Neuronal stem cell (in vitro differentiated cells): ENCODE measurements at regions not wholly inside any gene's neighbourhood (a gene's known extent, or its start where the extent isn't known, plus 50 kb on each side); places are given as distances from the start of the nearest gene placed in this dataset.
A peak's percentile ranks its signal among the peaks of the same experiment; 100 is the strongest.

Source experiments
- DNase-seq: peaks from one replicate; pipeline ENCODE4 v3.0.0-alpha.2; 2013; ENCODE audit warnings: low spot score
- H2AFZ ChIP-seq: one replicate; pipeline ENCODE4 v1.6.1; 2013; ENCODE audit warnings: mild to moderate bottlenecking, low read length, inconsistent platforms
- H2AK5ac ChIP-seq: 2 replicates; pipeline ENCODE4 v1.6.1; 2013; ENCODE audit warnings: low read depth, mild to moderate bottlenecking, inconsistent platforms, low read length, moderate library complexity, mixed read lengths
- H2BK120ac ChIP-seq: 2 replicates; pipeline ENCODE4 v1.6.1; 2013; ENCODE audit warnings: low read depth, mild to moderate bottlenecking, inconsistent platforms, low read length, moderate library complexity, mixed read lengths
- H2BK12ac ChIP-seq: one replicate; pipeline ENCODE4 v1.6.1; 2013; ENCODE audit warnings: low read length, inconsistent platforms
- H2BK15ac ChIP-seq: 2 replicates; pipeline ENCODE4 v1.6.1; 2013; ENCODE audit warnings: mild to moderate bottlenecking, low read length, inconsistent platforms, mixed read lengths
- H2BK5ac ChIP-seq: one replicate; pipeline ENCODE4 v1.6.1; 2013; ENCODE audit warnings: inconsistent platforms, mild to moderate bottlenecking, low read length, moderate library complexity
- H3K14ac ChIP-seq: one replicate; pipeline ENCODE4 v1.6.1; 2013; ENCODE audit warnings: low read length, inconsistent platforms
- H3K18ac ChIP-seq: 2 replicates; pipeline ENCODE4 v1.6.1; 2013; ENCODE audit warnings: low read length, inconsistent platforms
- H3K23ac ChIP-seq: 2 replicates; pipeline ENCODE4 v1.6.1; 2013; ENCODE audit warnings: low read depth, mild to moderate bottlenecking, mixed read lengths, low read length, inconsistent platforms; ENCODE audit not compliant: poor library complexity
- H3K27ac ChIP-seq: replicated peaks from 3 replicates; pipeline ENCODE4 v1.5.1; 2013; ENCODE audit warnings: low read length, inconsistent platforms
- H3K27me3 ChIP-seq, 3 experiments: 2 replicates each; pipeline ENCODE4 v1.6.1; 2013; ENCODE audit warnings: low read length in 3 of 3, mild to moderate bottlenecking in 2 of 3, inconsistent platforms in 1 of 3, low read depth in 1 of 3, mixed read lengths in 1 of 3, moderate library complexity in 1 of 3; ENCODE audit not compliant: control insufficient read depth in 3 of 3, insufficient read depth in 3 of 3
- H3K36me3 ChIP-seq, 2 donors: replicated peaks in 1 of 2; 2 replicates each; pipeline ENCODE4 v1.6.1; 2013; ENCODE audit warnings: low read length in 2 of 2; ENCODE audit not compliant: control insufficient read depth in 2 of 2, insufficient read depth in 2 of 2
- H3K4ac ChIP-seq: 2 replicates; pipeline ENCODE4 v1.6.1; 2013; ENCODE audit warnings: inconsistent platforms, mild to moderate bottlenecking, low read length, moderate library complexity
- H3K4me1 ChIP-seq, 2 donors: 1 replicate in 1 of 2; 2 replicates in 1 of 2; pipeline ENCODE4 v1.6.1; 2013; ENCODE audit warnings: low read length in 2 of 2, low read depth in 1 of 2; ENCODE audit not compliant: control insufficient read depth in 2 of 2, insufficient read depth in 1 of 2
- H3K4me2 ChIP-seq: one replicate; pipeline ENCODE4 v1.6.1; 2013; ENCODE audit warnings: mild to moderate bottlenecking, low read length, inconsistent platforms; ENCODE audit not compliant: insufficient read depth, poor library complexity, severe bottlenecking
- H3K4me3 ChIP-seq, 2 donors: 2 replicates each; pipeline ENCODE4 v1.5.1; 2013; ENCODE audit warnings: low read length in 2 of 2, mild to moderate bottlenecking in 2 of 2, inconsistent platforms in 1 of 2, moderate library complexity in 1 of 2
- H3K79me1 ChIP-seq: one replicate; pipeline ENCODE4 v1.6.1; 2013; ENCODE audit warnings: low read depth, mild to moderate bottlenecking, inconsistent platforms, low read length, moderate library complexity
- H3K9ac ChIP-seq: one replicate; pipeline ENCODE4 v1.6.1; 2013; ENCODE audit warnings: mild to moderate bottlenecking, low read depth, low read length, inconsistent platforms; ENCODE audit not compliant: poor library complexity
- H3K9me3 ChIP-seq, 2 donors: replicated peaks in 1 of 2; 2 replicates each; pipeline versions ENCODE3 to v1.6.1; 2013; ENCODE audit warnings: low read length in 2 of 2, mild to moderate bottlenecking in 2 of 2, inconsistent platforms in 1 of 2, low read depth in 1 of 2, mixed read lengths in 1 of 2, moderate library complexity in 1 of 2; ENCODE audit not compliant: control insufficient read depth in 2 of 2, insufficient read depth in 1 of 2
- H4K8ac ChIP-seq: one replicate; pipeline ENCODE4 v1.6.1; 2013; ENCODE audit warnings: low read depth, mild to moderate bottlenecking, inconsistent platforms, low read length, moderate library complexity
- H4K91ac ChIP-seq: one replicate; pipeline ENCODE4 v1.6.1; 2013; ENCODE audit warnings: low read length, low read depth, mild to moderate bottlenecking, inconsistent platforms; ENCODE audit not compliant: poor library complexity
- WGBS, 2 donors: extraction: QIAGEN DNeasy Blood & Tissue Kit; methylation state at CpG; one replicate each; pipeline ENCODE4 v1.1.7; 2013; ENCODE audit warnings: missing lambda C conversion rate in 2 of 2, mixed read lengths in 1 of 2; ENCODE audit not compliant: insufficient read length in 2 of 2, insufficient replicate concordance in 1 of 2; ENCODE audit errors: extremely low coverage in 2 of 2; 5-methylcytosine and 5-hydroxymethylcytosine counted together

DNA sequence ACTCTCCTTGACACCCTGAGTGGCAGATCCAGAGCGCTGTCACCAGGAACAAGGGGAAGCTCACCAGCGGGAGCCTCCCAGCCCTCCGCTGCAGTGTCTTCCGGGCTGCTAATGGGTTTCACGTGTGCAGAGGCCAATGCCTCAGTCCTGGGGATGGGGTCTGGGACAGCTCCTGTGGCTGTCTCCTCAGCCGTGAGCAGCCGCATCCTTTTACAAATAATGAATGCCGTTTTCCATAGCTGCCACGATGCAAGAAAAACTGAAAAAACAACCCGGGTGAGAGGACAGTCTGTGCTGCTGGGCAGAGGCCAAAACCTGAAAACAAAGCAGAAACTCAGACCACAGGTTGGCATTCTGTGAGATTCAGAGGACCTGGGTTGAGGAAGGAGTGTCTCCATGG lies 212.2 kb upstream of the RAB4A start:
- WGBS, 2 donors = no CpG with 5 or more reads among the region's 10 CpGs
- Histone ChIP-seq H2BK15ac (peak overlapping the region; percentile 22), H3K4ac (no peak overlapping the region), H3K9ac (no peak overlapping the region), H2BK120ac (no peak overlapping the region), H2BK5ac (no peak overlapping the region), H3K27me3 (peaks cover 0 to 2% (median 0%) of the 10 kb centered on the region in 3 experiments), H3K4me2 (no peak overlapping the region), H3K9me3 (no peaks in the 10 kb centered on the region), H2AFZ (no peak overlapping the region), H3K14ac (peak overlapping the region; percentile 43), H3K27ac (no peak overlapping the region), H2AK5ac (no peak overlapping the region), H3K18ac (no peak overlapping the region), H4K8ac (no peak overlapping the region), H3K4me3 (no peak overlapping the region), H3K36me3 (no peaks in the 10 kb centered on the region), H2BK12ac (no peak overlapping the region), H3K79me1 (no peaks in the 10 kb centered on the region), H4K91ac (no peak overlapping the region), H3K4me1 (peaks cover 0 to 22% of the 10 kb centered on the region in 2 donors), H3K23ac (no peak overlapping the region)
- DNase-seq = no peak

DNA sequence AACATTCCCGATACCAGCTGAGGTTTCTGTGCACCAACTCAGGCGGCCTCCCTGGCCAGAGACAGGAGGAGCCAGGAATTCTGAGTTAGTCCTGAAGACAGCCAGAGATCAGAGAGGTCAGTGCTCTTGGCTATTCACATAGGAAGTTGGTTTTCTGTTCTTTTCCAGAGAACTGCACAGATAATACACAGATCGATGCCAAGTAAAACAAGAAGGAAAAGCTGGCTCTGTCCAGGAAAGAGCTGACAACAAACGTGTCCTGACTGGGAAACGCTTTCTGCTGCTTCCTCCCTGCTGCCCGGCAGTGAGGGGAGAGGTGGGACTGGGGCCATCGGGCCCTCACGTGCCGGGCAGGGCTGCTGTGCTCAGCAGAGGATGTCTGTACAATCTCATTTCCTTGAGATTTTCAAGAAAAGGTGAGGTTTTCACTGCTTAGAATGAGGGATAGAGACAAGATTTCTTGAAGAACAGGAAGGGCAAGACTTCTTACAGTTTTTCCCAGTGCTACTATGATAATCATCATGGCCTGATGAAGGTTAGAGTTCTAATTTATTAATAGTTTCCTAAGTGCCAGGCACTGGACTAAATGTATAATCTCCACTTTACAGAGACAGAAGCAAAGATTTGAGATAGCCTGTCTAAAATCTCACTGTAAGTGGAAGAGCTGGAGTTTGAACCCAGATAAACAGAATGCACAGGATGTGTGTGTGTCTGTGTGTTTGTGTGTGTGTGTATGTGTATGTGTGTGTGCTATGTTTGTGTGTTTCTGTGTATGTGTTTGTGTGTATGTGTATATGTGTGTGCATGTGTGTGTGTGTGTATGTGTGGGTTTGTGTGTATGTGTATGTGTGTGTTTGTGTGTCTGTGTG lies 211.0 kb upstream of the RAB4A start:
- no peak overlapping the region for H2BK5ac ChIP-seq
- peaks cover 0 to 5% (median 0%) of the 10 kb centered on the region in 3 experiments for H3K27me3 ChIP-seq

DNA sequence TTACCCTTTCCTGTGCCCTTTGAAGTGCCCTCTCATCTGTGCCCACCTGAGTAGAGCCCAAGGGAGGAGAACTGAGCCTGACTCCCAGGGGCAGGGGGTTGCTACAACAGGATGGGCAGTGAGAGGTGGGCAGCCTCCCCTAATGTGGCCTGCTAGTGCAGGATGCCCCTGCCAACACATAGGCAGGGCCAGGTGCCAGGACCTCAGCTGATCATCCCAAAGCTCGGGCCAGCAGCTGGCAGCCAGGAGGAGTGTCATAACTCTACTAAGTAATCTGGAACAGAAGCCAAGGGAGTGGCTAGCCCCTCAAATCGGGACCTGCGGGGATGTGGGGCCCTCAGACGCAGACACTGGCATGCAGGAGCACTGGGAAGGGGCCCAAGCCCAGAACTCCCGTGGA lies 208.8 kb upstream of the RAB4A start:
- peak overlapping the region; percentile 93 for H2AK5ac ChIP-seq

More for the DNA sequence above, 211.0 kb upstream of the RAB4A start:
- H3K23ac ChIP-seq = no peak overlapping the region
- no peak overlapping the region for H4K8ac ChIP-seq
- H3K9ac ChIP-seq = no peak overlapping the region
- H3K14ac ChIP-seq = no peak overlapping the region
- no peak overlapping the region for H3K4me3 ChIP-seq
- H3K36me3 ChIP-seq = no peaks in the 10 kb centered on the region
- no CpG with 5 or more reads among the region's 9 CpGs for WGBS, 2 donors
- H3K27ac ChIP-seq = no peak overlapping the region
- H3K4me1 ChIP-seq = peaks cover 0 to 25% of the 10 kb centered on the region in 2 donors
- no peaks in the 10 kb centered on the region for H3K79me1 ChIP-seq
- H4K91ac ChIP-seq = no peak overlapping the region
- peak overlapping the region; percentile 43 for H2AFZ ChIP-seq
- no peak for DNase-seq
- no peak overlapping the region for H2BK15ac ChIP-seq
- no peak overlapping the region for H3K4me2 ChIP-seq
- H2AK5ac ChIP-seq = no peak overlapping the region
- H2BK120ac ChIP-seq = no peak overlapping the region
- no peak overlapping the region for H3K4ac ChIP-seq
- no peak overlapping the region for H2BK12ac ChIP-seq
- no peaks in the 10 kb centered on the region for H3K9me3 ChIP-seq
- H3K18ac ChIP-seq = no peak overlapping the region

DNA sequence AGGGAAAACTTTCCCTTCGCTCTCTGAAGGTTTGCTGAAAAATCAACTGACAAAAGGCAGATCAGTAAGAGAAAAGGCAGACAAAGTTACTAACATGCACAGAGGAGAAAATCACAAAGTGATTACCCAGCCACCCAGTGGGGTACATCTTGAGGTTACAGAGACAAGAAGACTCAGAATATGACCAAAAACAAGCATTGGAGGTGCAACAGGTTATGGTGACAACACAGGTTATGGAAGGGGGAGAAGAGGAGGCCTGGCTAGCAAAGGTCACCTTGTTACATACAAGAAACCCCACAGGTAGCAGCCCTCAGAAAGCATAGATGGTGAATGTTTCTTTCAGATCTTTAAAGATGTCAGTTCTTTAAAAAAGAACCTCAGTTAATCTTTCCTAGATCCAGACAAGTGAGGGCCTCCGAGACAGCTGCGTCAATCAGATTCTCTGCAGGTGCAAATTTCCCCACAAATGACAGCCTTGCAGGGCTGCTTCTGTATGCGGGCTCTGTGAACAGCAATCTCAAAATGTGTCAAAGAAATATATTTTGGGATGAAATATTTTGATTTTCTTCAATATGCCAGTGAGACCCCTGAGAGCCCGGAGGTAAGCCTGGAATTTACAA lies 207.6 kb upstream of the RAB4A start:
- peaks cover 0 to 5% (median 0%) of the 10 kb centered on the region in 3 experiments for H3K27me3 ChIP-seq
- no peak overlapping the region for H2AFZ ChIP-seq
- no peak overlapping the region for H2BK12ac ChIP-seq
- peaks cover 0 to 25% of the 10 kb centered on the region in 2 donors for H3K4me1 ChIP-seq
- no peak for DNase-seq
- H3K14ac ChIP-seq = no peak overlapping the region
- no peak overlapping the region for H3K4me3 ChIP-seq
- H3K9ac ChIP-seq = no peak overlapping the region
- H2BK120ac ChIP-seq = no peak overlapping the region
- no peak overlapping the region for H2AK5ac ChIP-seq
- H4K8ac ChIP-seq = no peak overlapping the region
- no peak overlapping the region for H3K18ac ChIP-seq
- H3K36me3 ChIP-seq = no peaks in the 10 kb centered on the region
- peak overlapping the region; percentile 98 for H2BK15ac ChIP-seq
- H3K4ac ChIP-seq = no peak overlapping the region
- no CpG with 5 or more reads among the region's 5 CpGs for WGBS, 2 donors
- peak overlapping the region; percentile 71 for H2BK5ac ChIP-seq
- H3K79me1 ChIP-seq = no peaks in the 10 kb centered on the region
- H3K9me3 ChIP-seq = no peaks in the 10 kb centered on the region
- H3K4me2 ChIP-seq = no peak overlapping the region
- no peak overlapping the region for H3K23ac ChIP-seq
- no peak overlapping the region for H4K91ac ChIP-seq
- no peak overlapping the region for H3K27ac ChIP-seq

More for the DNA sequence above, 208.8 kb upstream of the RAB4A start:
- Histone ChIP-seq H3K79me1 (no peaks in the 10 kb centered on the region), H3K27me3 (peaks cover 0 to 5% (median 0%) of the 10 kb centered on the region in 3 experiments), H3K4me2 (no peak overlapping the region), H2BK12ac (peak overlapping the region; percentile 4), H3K4me3 (peak overlapping the region in 1 of 2 donors; percentile 13), H3K27ac (no peak overlapping the region), H3K36me3 (no peaks in the 10 kb centered on the region), H2AFZ (no peak overlapping the region), H3K14ac (no peak overlapping the region), H3K23ac (no peak overlapping the region), H4K91ac (peak overlapping the region; percentile 69), H2BK15ac (peak overlapping the region; percentile 98), H3K4ac (peak overlapping the region; percentile 57), H3K9ac (no peak overlapping the region), H2BK5ac (peak overlapping the region; percentile 71), H3K18ac (peak overlapping the region; percentile 3), H4K8ac (no peak overlapping the region), H3K9me3 (no peaks in the 10 kb centered on the region), H2BK120ac (peak overlapping the region; percentile 74), H3K4me1 (peaks cover 0 to 25% of the 10 kb centered on the region in 2 donors)
- DNase-seq = no peak
- WGBS, 2 donors = no CpG with 5 or more reads among the region's 5 CpGs
